GM18505 (cell line): ENCODE measurements at regions not wholly inside any gene's neighbourhood (a gene's known extent, or its start where the extent isn't known, plus 50 kb on each side); places are given as distances from the start of the nearest gene placed in this dataset.
"Not testable (repeated sequence)": the region's sequence is repeated elsewhere in the genome, so short reads cannot be mapped to it uniquely, and the experiment has no call there.

Experiments
- ATAC-seq: cut with Tn5 transposase; IDR thresholded peaks from one replicate; pipeline ENCODE4 v1.9.1; 2021; ENCODE audit not compliant: unreplicated experiment
- POLR2A ChIP-seq: IDR thresholded peaks from 4 replicates; pipeline ENCODE4 v1.6.1; 2011; ENCODE audit warnings: borderline replicate concordance; ENCODE audit not compliant: insufficient read depth, insufficient read length; ENCODE audit errors: extremely low read depth

GRCh38 chr12:131438881-131439280, 272.0 kb upstream of the SFSWAP start:
- ATAC-seq: no peak
- no peak for TF ChIP-seq POLR2A

- not testable (repeated sequence) for ATAC-seq
These were observed 271.1 kb upstream of the SFSWAP start for GRCh38 chr12:131439752-131440151.

GRCh38 chr12:131440209-131441059, 270.5 kb upstream of the SFSWAP start:
- ATAC-seq: not testable (repeated sequence)

GRCh38 chr12:131441060-131441396, 269.9 kb upstream of the SFSWAP start:
- no peak for TF ChIP-seq POLR2A
- ATAC-seq: no peak

GRCh38 chr12:131441638-131442336, 269.1 kb upstream of the SFSWAP start:
- no peak for ATAC-seq

GRCh38 chr12:131442337-131442918, 268.5 kb upstream of the SFSWAP start:
- no peak for ATAC-seq
- TF ChIP-seq POLR2A: no peak

More at GRCh38 chr12:131441638-131442336, 269.1 kb upstream of the SFSWAP start:
- TF ChIP-seq POLR2A: no peak

GRCh38 chr12:131443019-131444000, 267.6 kb upstream of the SFSWAP start:
- TF ChIP-seq POLR2A: no peak
- ATAC-seq: no peak

- ATAC-seq: no peak
- no peak for TF ChIP-seq POLR2A
These were observed 266.4 kb upstream of the SFSWAP start for GRCh38 chr12:131444220-131445164.

- TF ChIP-seq POLR2A: no peak
- no peak for ATAC-seq
These were observed 265.6 kb upstream of the SFSWAP start for GRCh38 chr12:131445184-131445774.

- no peak for ATAC-seq
- TF ChIP-seq POLR2A: no peak
These were observed 265.1 kb upstream of the SFSWAP start for GRCh38 chr12:131445795-131446194.

- ATAC-seq: not testable (repeated sequence)
These were observed 263.3 kb upstream of the SFSWAP start for GRCh38 chr12:131447636-131448035.

- no peak for TF ChIP-seq POLR2A
- no peak for ATAC-seq
These were observed 262.6 kb upstream of the SFSWAP start for GRCh38 chr12:131448254-131448795.
